GM19239 (cell line): ENCODE measurements at regions not wholly inside any gene's neighbourhood (a gene's known extent, or its start where the extent isn't known, plus 50 kb on each side); places are given as distances from the start of the nearest gene placed in this dataset.

Source experiments
- DNase-seq: peaks from one replicate; pipeline ENCODE4 v3.0.0; 2011; ENCODE audit warnings: low spot score; ENCODE audit not compliant: insufficient read length
- FAIRE-seq: peaks from 2 replicates; lab custom pipeline; 2011; peaks lifted over from hg19 to GRCh38; lab: Jason Lieb, UNC

DNA sequence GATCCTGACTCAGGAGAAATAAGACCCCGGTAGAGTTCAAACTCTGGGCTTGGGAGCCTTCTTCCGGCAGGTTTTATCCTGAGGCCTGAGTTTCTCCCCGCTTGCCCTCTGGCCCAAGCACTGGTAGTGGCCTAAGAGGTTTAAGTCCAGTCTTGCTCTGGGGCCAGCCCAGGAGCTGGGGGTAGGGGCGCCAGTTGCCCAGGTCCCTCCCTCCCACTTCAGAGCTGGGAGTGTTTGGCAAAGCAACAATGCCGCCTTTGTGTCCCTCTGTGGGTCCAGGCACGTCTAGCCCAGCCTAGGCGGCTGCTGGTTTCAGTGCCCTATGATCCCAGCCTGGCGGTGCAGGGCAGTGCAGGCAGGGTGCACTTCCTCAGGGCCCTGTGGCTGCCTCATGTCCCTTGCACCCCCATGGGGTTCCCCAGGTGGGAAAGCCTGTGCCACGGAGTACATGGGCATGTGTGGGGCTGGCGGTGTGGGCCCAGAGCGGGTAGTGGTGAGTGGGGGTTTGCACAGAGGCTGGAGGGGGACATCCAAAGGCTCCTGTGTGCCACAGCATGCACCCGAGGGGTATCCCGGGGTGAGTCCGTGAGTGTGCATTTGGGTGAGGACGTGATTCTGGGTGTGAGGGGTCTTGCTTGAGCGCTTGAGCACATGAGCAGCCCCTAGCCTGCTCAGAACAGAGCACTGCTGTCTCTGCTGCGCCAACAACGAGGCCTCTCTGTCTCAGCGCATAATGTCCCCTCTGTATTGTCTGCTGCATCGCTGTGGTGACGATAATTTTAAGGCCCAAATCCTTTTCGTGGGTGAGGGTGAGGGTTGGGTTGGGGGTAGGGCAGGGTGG is 61.7 kb upstream of the PSD2 start:
- DNase-seq (no peak), FAIRE-seq (no peak)

DNA sequence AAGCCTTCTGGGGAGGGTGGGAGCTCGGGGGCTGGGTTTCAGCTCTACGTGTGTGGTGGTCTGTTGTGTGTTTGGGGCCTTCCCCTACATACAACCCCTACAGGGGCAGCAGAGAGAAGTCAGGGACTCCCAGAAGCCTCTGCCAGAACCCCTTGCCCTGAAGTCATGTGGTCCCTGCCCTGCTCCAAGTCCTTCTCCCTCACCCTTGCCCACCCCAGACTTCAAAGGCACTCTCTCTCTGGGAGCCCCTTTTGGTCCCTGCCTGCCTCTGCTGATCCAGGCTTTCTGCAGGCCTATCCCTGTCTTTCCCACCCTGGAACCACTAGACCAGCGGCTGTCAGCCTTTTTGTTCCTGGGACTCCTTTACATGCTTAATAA is 61.1 kb upstream of the PSD2 start:
- no peak for FAIRE-seq
- no peak for DNase-seq

DNA sequence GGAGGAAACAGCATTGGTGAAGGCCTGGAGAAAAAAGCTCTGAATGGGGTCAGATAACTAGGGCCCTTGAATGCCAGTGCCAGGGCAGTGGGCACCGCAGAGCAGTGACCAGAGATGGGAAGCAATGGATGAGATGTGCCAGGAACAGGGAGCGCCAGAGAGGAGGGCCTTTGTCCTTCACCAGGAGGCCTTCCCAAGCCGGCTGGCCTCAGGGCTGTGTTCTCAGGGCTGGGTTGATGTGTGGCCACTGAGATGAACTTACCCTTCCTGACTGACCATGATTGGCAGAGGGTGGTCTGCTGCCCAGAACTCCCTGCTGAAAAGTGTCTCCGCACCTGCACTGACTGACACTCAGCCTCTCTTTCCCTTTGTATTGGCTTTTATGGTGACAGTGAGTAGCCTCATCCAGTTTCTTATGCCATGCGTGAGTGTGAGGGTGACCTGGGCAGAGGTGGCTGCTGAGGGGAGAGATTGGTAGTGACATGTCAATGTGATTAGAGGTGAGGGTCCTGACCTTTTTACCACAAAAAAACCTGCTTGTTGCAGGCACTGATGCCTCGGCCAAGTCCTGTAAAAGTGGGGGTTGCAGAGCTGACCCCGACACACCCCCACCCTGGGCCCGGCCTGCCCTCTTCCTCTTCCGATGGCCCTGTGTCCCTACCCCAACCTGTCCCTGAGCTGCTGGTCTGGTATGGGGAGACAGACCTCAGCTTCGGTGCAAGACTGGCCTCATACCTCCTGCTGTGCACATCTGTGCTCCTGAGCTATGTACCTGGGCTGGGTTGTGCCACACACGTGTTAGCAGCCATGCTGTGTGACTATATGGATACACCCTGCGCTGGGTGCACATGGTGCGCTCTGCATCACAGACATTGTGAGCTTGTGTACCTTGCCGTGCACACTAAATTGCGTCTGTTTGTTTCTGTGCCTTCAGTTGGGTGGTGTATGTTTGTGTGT is 57.1 kb upstream of the PSD2 start:
- no peak for DNase-seq
- FAIRE-seq, result no peak

DNA sequence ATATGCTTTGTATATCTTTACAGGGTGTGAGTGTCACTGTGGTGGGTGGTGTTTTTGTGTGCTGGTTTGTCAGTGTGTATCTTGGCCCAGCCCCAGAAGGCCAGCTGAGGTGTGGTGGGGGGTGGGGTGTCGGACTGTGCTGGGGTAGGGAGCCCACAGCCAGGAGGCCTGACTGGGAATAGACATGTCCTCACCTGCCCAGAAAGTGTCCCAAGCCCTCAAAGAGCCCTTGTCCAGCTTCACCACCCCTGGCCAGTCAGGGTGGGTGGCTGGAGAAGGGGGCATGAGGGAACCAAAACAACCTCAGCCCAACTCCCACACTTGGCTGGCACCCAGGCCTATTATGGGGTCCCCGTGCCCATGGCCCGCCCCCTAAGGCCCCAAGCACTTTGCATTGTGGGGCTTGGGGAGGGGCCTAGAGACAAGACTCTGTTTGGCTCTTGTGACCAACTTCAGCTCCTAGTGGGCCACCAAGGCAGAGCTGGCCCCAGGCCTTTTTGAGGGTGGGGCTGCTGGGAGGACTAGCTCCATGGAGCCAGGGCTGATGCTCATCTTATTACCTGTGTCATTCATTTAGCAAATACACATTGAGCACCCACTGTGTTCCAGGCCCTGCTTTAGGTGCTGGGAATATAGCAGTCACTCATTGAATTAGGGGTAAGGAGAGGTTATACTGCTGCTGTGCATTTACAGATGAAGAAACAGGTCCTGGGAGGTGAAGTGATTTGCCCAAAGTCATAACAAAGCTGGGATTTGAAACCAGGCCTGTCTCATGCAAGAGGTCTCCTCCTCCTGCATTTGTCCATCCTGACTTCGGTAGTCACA is 56.2 kb upstream of the PSD2 start:
- FAIRE-seq, result no peak

DNA sequence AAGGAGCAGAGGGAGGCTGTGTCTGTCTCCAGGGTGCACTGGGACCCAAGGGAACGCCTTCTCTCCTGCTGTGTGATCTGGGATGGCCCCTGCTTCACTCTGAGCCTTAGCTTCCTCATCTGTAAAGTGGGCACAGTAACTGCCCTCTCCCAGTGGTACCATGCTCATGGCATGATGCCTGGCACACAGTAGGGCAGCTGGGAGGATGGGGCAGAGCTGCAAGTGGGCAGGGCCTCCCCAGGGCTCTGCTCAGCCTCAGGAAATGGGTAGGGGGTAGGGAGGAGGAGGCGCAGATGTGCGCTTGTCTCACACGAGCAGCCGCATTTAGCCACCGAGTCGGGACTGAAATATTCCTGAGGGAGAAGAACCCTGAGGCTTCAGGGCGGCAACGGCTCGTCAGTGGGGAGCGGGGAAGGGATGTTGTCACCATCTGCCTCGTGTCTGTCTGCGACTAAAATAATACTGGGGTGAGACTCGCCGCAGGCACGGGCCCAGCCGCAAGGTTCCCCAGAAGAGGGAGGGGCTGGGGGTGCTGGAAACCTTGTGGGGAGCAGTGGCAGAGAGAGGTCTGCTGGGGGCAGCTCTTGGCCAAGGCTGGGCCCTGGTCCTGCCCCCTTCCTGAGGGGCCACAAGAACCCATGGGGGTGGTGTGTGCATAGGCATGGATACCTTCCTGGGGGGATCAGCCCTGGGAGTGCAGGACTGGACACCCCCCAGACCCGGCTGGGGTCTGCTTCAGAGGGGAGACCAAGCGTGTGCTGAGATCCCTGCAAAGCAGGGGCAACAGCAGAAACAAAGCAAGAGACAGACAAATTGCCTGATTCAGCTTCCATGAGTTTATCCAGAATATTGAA is 55.2 kb upstream of the PSD2 start:
- FAIRE-seq (no peak), DNase-seq (no peak)

More for the DNA sequence above, 56.2 kb upstream of the PSD2 start:
- DNase-seq, result no peak

DNA sequence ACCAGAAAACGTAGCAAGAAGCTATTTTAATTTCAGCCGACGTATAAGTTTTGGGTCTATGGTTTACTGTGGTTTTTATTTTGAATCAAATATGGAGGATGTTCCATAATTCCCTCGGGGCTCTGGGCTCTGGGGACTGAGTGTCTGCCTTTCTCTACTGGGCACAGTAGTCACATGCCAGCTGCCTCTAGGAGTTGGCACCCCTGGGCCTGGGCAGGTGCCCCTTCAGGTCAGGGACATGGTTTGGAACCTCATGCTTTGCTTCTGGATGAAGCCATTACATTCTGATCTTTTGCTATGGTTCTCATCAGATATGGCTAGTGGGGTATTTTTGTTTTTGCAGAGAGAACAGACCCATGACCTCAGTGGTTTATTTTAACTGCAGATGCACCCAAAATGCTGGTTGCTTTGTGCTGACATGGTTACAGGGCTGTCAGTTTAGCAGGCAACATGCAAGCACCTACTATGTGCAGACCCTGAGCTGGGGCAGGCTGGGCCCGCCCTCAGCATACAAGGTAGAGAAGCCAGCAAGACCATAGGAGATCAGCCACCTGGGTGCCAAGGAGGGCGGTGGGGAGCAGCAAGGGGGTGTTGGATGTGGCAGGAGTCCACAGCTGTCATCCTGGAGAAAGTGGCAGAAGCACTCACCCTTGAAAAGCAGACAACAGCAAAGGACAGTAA is 54.5 kb upstream of the PSD2 start:
- peak; percentile 39 for FAIRE-seq

DNA sequence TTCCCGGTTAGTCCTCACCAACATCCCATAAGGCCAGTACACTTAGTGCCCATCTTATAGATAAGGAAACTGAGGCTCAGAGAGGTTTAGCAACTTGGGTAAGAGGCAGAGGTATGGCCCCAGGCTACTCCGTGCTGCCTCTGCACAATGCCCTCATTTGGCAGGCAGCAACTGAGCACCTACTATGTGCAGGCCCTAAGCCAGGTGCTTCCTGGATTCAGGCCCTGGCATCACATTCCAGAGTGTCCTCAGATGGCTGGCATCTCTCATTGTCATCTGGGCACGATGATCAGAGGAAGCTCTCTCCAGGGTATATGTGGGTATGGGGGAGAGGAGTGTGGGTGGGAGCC is 53.8 kb upstream of the PSD2 start:
- no peak for FAIRE-seq
- DNase-seq, result no peak

More for the DNA sequence above, 54.5 kb upstream of the PSD2 start:
- DNase-seq, result no peak

DNA sequence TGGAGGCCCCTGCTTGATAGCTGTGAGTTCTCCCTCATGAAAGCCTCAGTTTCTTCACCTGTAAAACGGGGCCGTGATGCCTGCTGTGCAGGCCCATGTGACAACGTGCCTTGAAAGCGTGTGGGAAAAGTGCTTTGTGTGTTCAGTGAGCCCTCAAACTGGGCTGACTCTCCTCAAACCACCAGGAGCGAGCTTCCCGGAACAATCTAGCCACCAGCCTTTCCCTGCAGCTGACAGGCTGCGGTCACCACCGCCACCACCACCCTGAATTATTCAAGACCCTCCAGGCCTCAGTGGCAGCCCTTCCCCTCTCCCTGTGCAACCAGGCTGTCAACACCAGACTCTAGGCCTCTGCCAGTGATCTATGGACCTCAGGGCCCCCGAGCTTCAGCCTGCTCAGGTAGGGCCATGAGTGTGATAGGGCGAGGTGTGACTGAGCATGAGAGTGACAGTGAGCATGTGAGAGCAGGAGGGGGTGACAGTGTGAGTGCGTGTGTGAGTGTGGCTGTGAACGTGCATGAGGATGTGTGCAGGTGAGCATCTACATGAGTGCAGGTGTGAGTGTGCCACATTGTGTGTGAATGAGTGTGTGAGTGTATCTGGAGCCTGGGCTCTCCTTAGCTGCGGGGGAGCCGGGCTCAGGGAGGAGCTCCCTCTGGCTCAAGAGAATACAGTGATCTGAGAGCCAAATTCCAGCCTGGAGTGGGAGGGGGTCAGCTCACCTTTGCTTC is 53.3 kb upstream of the PSD2 start:
- DNase-seq (no peak), FAIRE-seq (no peak)

DNA sequence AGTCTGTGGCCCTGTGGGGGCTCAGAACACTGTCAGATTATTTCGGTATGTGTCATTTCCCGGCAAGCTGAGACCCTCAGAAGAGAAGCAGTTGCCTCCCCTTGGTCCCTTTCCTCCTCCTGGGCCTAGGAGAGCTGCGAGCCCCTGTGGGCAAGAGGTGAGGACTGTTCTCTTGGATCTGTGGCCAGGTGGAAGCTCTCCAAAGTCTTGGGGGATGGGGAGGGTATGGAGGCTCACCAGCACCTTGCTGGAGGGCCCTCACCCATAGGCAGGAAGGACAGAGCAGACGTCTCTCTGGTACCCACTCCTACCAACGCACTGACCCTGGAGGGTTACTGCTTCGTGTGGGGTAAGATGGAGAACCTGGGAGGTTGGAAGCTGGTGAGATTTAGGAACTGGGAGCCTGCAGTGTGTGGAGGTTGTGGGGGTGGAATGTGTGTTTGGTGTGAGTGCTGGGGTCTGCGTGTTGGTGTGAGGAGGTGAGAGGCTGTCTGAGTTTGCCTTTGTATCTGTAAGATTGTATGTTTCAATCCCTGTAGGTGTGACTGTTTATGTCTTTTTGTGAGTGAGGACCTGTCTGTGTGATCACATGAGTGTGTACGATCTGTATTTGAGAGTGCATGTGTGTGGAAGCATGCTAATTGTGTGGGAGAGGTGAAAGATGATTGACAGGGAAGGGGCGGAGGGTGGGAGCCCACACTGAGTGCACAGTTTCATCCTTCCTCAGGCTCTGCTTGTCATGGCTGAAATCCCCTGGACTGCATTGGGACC is 52.4 kb upstream of the PSD2 start:
- DNase-seq (no peak), FAIRE-seq (no peak)

DNA sequence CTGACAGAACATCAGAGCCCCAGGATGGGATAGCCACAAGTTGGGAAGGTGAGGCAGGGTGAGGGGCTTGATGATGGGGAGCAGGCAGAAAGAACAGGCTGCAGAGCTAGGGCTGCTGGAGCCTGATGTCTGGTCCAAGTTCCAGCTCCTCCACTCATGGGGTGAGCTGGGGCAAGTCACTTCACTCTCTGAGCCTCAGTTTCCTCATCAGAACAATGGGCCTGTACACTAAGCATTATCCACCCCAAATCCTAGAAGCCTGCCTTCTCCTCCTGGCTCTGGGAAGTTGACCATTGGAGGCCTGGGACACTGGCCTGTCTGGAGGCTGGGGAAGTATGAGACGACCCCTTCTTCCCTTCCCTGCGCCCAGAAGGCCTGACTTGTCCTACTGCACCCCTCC is 51.8 kb upstream of the PSD2 start:
- DNase-seq (no peak), FAIRE-seq (no peak)

DNA sequence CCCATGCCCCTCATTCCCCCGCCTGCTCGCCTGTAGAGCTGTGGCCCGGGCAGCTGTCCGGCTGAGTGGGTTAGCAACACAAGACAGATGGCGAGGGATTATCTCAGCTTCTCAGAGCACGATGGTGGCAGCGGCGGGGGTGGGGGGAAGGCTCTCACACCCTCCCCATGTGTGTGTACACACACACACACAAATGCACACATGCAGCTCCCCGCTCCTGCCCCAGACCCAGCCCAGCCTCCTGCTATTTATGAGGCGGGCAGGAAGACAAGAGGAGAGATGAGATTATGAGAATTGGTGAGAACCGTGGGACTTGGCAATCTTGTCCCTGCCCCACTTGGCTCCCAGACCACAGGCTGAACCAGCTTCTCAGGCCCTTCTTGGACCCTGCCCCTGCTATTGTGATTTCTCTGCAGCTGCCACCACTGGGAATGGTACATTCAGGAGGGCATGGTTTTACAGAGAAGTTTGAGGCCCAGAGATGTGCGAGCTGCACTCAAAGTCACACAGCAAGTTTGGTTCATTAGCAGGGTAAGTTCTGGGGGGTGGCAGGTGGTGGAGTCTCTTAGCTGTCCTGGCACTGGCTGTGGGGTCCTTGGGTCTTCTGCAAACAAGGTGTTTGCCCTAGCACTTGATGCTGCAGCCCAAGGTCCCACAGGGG is 51.0 kb upstream of the PSD2 start:
- no peak for DNase-seq
- no peak for FAIRE-seq

DNA sequence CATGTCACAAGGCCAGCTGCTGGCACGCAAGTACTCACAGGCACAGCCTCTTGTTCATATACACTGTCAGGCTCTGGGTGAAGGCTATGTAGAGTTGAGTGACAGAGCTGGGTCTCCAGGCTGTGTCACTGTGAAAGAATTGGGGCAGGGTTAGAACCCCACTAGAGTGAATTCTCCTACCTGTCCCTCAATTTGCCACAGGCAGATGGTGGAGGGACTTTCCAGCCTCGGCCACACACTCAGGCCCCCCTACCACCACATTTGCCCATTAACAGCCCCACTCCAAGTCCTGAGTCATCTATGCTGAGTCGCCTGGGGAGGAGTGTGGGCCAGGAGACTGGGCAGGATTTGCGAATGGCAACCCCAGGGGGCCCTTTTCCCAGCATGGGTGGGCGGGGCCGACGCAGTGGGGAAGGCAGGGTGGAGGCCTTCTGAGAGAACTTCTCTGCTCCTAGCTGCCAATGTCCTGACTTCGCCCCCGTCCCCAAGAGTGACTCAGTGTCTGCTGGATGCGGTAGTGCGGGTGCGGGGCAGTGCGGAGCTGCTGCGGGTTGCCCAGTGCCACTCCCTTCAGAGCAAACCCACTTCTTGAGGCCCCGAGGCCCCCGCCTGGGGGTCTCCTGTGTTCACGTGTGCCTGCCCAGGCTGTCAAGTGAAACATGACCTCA is 50.3 kb upstream of the PSD2 start:
- FAIRE-seq, result peak; percentile 37
- no peak for DNase-seq

DNA sequence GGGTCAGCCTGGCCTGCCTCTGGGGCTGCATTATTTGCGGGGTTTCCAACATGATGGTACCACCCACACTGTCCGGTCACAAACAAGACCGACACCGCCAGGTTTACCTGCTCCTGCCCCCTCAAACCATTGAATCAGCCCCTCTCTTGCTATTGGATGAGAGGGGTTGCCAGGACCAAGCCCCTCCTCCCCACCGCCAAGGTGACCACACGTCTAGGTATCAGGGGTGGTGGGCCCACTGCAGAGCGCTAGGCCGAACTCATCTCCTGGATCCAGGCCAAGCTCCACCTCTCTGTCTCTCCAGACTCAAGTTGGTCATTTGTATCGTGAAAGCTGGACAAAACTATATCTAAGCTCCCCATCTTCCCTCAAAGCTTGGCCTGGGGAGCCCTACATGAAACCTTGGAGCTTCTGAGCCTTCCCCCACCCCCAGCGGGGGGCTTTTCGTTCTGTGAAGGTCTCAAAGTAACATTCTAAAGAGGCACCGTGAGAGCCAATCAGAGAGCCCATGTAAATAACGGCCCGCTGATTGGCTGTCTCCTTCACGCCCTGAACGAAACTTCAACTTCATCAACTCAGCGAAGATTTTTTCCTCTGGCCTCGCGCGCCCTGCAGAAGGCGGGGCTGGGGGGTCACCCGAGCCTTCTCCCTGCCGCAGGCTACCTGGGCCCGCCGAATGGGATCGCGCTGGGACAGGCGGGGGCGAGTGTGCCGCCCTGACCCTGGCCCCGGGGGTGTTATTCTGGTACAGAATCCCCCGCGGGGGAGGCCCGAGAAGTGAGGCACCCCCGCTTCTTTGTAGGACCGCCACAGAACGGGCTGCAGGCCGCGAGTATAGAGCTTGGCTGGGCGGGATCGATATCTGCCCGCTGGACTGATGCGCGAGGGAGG is 49.6 kb upstream of the PSD2 start:
- FAIRE-seq (peak; percentile 87), DNase-seq (no peak)
